GM21515 (cell line): ENCODE measurements at regions not wholly inside any gene's neighbourhood (a gene's known extent, or its start where the extent isn't known, plus 50 kb on each side); places are given as distances from the start of the nearest gene placed in this dataset.

Experiments used
- ATAC-seq: cut with Tn5 transposase; IDR thresholded peaks from one replicate; pipeline ENCODE4 v1.9.1; 2021; ENCODE audit not compliant: unreplicated experiment

- no peak for ATAC-seq
These were observed 1102.1 kb upstream of the KLHL29 start for GRCh38 chr2:22282916-22283315.

DNA sequence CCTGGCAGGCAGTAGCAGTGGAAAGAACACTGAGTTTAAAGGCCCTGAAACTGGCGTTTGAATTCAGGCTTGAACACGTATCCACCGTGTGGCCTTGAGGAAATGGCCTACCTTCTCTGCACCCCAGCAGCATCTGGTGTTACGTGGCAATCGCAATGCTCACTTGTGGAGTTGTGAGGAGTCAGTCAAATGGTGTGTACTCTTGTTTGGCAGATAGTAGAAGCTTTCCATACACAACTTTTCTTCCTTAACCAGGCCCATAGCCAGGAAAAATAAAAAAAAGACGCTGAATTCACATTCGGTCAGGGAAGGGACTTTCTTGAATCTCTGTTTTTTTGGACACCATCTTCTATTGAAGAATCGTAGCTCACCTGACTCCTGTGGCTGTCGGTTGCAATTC is 1101.5 kb upstream of the KLHL29 start:
- no peak for ATAC-seq

DNA sequence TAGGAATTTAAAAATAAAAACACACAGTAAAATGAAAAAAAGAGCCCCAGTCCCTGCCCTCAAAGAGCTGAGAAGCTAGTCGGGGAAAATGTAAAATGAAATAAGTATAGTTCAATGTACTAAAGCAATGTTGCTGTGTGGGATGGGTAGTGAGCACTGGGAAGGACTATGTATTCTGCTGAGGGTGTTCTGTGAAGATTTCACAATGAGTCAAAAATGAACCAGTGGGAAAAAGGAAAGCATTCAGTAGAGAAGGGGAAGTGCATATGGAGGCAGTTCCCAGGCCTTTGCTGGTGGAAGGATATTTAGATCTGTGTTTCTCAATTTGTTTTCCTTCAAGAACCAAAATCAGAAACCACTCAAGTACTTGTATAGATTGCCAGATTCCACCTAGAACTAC is 1094.7 kb upstream of the KLHL29 start:
- no peak for ATAC-seq

GRCh38 chr2:22290909-22291473 is 1094.0 kb upstream of the KLHL29 start:
- no peak for ATAC-seq

DNA sequence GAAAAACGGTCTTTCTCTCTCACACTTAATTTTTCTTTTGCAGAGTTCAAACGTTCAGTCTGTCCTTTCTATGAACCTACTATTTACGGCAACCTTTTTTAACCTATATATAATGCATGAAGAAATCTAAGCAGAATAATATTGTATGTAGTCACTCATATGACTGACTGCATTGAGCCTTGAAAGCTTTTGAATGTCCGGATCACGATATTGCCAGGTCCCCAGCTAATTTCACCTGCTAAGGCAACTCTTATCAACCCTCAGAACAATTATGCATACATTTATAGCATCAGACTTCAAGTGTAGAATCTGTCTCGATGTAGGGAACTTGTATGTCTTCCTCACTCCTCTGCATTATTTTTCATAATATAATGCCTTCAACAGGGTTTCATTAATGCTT is 1083.8 kb upstream of the KLHL29 start:
- no peak for ATAC-seq

DNA sequence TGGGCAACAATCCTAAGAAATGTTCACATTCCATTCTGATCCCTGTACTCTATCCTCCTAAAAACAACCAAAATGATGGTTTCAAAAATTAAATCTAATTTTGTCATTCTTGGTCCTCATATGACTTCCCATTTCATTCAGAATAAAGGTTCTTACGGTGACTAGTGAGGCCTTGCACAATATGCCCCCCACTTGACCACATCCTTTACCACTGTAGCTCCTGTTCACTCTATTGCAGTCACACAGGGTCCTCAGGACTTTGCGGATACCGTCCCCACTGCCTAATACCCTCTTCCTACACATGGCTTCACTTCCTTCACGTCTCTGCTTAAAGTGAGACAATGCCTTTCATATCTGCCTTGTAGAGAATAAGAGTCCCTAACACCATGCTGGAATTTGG is 1058.7 kb upstream of the KLHL29 start:
- no peak for ATAC-seq

- no peak for ATAC-seq
These were observed 1055.5 kb upstream of the KLHL29 start for GRCh38 chr2:22329211-22330154.

GRCh38 chr2:22336414-22336813 is 1048.6 kb upstream of the KLHL29 start:
- ATAC-seq = no peak

DNA sequence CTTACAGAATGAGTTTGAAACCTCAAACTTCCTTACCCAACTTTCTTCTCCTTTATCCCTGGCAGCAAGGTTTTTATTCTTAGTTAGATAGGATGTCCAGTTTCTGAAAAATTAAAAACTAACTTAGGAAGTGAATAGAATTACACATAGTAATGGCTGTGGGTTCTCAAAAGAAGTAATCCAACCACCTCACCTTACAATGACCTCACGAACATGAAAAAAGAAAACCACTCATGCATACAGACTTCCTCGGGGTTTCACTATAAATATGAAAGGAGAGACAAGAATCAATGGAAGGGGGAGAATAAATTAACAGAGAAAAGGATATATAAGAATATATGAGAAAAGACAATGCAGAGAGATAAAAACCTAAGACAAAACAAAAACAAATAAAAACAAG is 1044.3 kb upstream of the KLHL29 start:
- no peak for ATAC-seq

DNA sequence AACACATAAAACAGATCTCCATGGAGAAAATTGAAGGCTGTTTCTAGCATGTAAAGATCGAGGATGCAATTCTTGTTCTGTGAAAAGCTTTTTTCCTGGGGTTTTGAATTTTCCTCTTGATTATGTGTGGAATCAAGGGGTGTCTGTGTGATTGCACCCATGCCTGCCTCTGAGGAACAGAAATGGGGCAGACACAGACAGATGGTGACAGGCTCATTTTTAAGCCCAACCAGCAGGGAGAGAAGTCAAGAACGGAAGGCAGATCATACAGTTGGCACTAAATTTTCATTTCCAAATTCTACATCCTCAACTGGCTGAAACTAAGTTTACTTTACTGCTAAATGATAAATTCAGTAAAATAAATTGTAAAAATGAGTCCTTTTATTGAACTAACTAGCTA is 1037.7 kb upstream of the KLHL29 start:
- ATAC-seq = no peak

- no peak for ATAC-seq
These were observed 1034.4 kb upstream of the KLHL29 start for GRCh38 chr2:22350621-22351020.

DNA sequence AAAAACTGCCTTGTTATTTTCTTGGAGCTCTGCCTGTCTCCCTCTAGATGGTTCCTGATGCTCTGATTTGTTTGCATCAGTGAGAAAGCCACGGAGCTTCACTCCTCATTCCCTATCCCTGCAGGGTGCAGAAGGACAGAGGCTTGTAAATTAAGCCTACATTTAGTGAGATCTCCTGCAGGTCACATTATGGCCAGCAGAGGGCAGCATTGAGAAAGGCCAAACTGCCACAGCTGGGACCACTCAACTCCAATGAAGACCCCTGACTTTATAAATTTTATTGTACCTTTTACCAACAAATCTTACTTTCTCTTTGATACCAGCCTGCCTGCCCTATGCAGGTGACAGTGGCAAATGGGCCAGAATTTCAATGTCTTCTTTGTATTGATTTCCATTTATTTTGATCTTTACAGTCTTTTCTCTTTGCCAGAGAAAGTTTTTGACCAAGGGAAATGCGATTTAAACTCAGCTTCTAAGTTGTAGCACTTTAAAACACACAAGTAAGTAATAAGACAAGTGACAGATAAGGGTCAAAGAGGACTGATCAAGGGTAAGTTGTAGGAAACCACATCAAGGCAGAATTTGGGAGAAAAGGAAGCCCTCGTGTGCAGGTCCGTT is 1029.1 kb upstream of the KLHL29 start:
- peak; percentile 65 for ATAC-seq

DNA sequence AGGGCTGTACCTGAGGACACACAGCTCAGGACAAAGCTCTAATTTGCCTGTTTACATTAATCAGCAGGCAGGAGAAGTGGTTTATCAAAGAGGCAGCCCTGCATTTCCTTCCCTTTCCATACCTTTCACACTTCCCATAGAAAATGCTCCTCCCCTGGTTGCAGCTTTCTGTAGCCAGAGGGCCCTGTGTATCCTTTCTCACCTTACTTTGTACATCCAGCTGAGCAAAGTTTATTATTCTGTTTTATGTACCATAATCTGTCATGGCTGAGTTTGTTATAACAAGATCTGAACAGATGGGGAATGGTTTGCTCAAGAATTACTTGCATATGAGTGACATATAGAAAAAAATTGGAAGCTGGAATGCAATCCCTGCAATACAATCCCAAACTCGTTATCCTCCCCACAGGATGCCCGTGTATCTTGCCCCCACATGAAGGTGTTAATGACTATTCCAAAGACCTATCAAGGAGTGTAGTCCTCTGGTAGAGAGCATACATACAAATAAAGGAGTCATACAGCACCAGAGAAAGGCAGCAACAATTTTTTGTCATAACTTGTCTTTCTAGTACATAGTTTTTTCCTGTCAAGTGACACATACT is 1025.8 kb upstream of the KLHL29 start:
- ATAC-seq = no peak

DNA sequence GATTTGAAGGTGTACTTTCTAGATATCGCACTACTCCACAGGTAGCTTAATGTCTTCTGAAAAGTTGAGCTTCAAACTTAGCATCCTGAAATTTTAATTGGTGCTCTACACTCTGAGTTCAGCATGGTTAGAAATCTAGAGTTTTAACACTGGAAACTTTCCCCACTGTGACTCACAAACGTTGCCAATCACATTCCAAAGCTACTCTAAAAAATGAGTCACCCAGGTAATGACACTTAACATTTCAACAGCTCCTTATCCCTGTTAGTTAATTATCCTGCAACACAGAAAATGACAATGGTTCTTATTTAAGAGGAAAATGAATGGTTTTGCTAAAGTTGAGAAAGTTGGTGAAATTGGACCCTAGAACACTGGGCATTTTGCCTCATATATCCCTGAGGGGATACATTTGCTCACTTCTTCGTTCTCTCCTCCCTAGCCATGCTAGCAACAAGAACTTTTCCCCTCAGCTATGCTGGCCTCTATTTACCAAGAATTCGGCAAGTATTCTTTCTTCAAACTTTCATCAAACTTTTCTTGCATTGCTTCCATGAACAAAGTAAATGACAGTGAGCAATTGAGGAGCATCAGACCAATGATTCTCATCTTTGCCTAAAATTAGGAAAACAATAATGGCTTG is 1024.1 kb upstream of the KLHL29 start:
- ATAC-seq = no peak

GRCh38 chr2:22361571-22361970 is 1023.4 kb upstream of the KLHL29 start:
- no peak for ATAC-seq

- no peak for ATAC-seq
These were observed 1009.9 kb upstream of the KLHL29 start for GRCh38 chr2:22375096-22375495.

DNA sequence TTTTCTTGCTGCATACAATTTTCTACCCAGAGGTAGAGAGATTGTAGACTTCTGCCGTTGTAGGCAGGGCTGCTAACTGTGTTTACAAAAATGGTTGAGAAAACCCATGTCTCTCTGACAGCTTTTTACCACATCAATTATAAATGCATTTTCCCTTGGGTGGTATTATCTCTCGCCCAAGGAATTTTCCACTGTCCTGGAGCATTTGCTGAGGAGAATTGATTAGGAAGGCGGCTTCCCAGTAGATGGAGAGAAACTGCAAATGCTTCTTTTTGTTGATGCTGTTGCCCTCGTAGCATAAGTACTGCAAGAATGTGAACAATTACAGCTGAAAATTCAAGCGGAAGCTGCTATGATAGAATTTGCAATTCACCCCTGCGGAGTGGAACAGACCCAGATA is 1007.7 kb upstream of the KLHL29 start:
- ATAC-seq = no peak

GRCh38 chr2:22382479-22383169 is 1002.4 kb upstream of the KLHL29 start:
- no peak for ATAC-seq

GRCh38 chr2:22397847-22398246 is 987.1 kb upstream of the KLHL29 start:
- ATAC-seq = no peak

GRCh38 chr2:22403748-22404147 is 981.2 kb upstream of the KLHL29 start:
- ATAC-seq = no peak

GRCh38 chr2:22406625-22407024 is 978.4 kb upstream of the KLHL29 start:
- no peak for ATAC-seq
